ENCODE measurements at regions not wholly inside any gene's neighbourhood (a gene's known extent, or its start where the extent isn't known, plus 50 kb on each side); places are given as distances from the start of the nearest gene placed in this dataset.

- no peak overlapping the region for H3K4me3 ChIP-seq (ENCODE audit: low read length)
- TF ChIP-seq CTCF (conservative IDR thresholded peaks at IDR 0.05; ENCODE audit: low read length), result no peak
- no peak for DNase-seq (ENCODE audit: low read depth)
Observed at GRCh38 chr2:60309941-60310660, 243.4 kb downstream of the BCL11A start.

GRCh38 chr2:60309336-60309735 lies 244.1 kb downstream of the BCL11A start:
- DNase-seq (ENCODE audit: low read depth), result no peak
- no peak overlapping the region for H3K4me3 ChIP-seq (ENCODE audit: low read length)
- no peak for TF ChIP-seq CTCF (conservative IDR thresholded peaks at IDR 0.05; ENCODE audit: low read length)

- H3K4me3 ChIP-seq (ENCODE audit: low read length), result no peak overlapping the region
- no peak for TF ChIP-seq CTCF (conservative IDR thresholded peaks at IDR 0.05; ENCODE audit: low read length)
- DNase-seq (ENCODE audit: low read depth), result no peak
Observed at GRCh38 chr2:60306267-60306861, 247.1 kb downstream of the BCL11A start.

GRCh38 chr2:60303680-60304079 lies 249.8 kb downstream of the BCL11A start:
- DNase-seq (ENCODE audit: low read depth), result no peak
- H3K4me3 ChIP-seq (ENCODE audit: low read length), result no peak overlapping the region
- TF ChIP-seq CTCF (conservative IDR thresholded peaks at IDR 0.05; ENCODE audit: low read length), result no peak

GRCh38 chr2:60302377-60303126 lies 250.9 kb downstream of the BCL11A start:
- no peak for DNase-seq (ENCODE audit: low read depth)
- no peak overlapping the region for H3K4me3 ChIP-seq (ENCODE audit: low read length)
- TF ChIP-seq CTCF (conservative IDR thresholded peaks at IDR 0.05; ENCODE audit: low read length), result no peak

- no peak for TF ChIP-seq CTCF (conservative IDR thresholded peaks at IDR 0.05; ENCODE audit: low read length)
Observed at GRCh38 chr2:60301726-60302125, 251.7 kb downstream of the BCL11A start.

More at GRCh38 chr2:60301726-60302125, 251.7 kb downstream of the BCL11A start:
- DNase-seq (ENCODE audit: low read depth), result no peak
- no peak overlapping the region for H3K4me3 ChIP-seq (ENCODE audit: low read length)
